Pulmonary artery endothelial cell (primary cell): ENCODE measurements at regions not wholly inside any gene's neighbourhood (a gene's known extent, or its start where the extent isn't known, plus 50 kb on each side); places are given as distances from the start of the nearest gene placed in this dataset.
A peak's percentile ranks its signal among the peaks of the same experiment; 100 is the strongest.
"Not testable (repeated sequence)": the region's sequence is repeated elsewhere in the genome, so short reads cannot be mapped to it uniquely, and the experiment has no call there.

Experiments
- DNase-seq: peaks from one replicate; pipeline ENCODE4 v3.0.0-alpha.2; 2011; ENCODE audit warnings: low read depth, low spot score

GRCh38 chr6:133788556-133788955, 100.4 kb upstream of the TCF21 start:
- DNase-seq, result no peak

- not testable (repeated sequence) for DNase-seq
Observed at GRCh38 chr6:133789449-133789848, 99.5 kb upstream of the TCF21 start.

GRCh38 chr6:133790756-133791155, 98.2 kb upstream of the TCF21 start:
- DNase-seq, result not testable (repeated sequence)

- DNase-seq, result not testable (repeated sequence)
Observed at GRCh38 chr6:133795051-133795450, 93.9 kb upstream of the TCF21 start.

GRCh38 chr6:133796235-133796634, 92.7 kb upstream of the TCF21 start:
- DNase-seq, result no peak

- no peak for DNase-seq
Observed at GRCh38 chr6:133799043-133799442, 89.9 kb upstream of the TCF21 start.

GRCh38 chr6:133802861-133803260, 86.1 kb upstream of the TCF21 start:
- DNase-seq, result no peak

- DNase-seq, result peak; percentile 27
Observed at GRCh38 chr6:133804265-133804664, 84.6 kb upstream of the TCF21 start.

GRCh38 chr6:133805876-133806275, 83.0 kb upstream of the TCF21 start:
- DNase-seq, result no peak

- no peak for DNase-seq
Observed at GRCh38 chr6:133806382-133807140, 82.4 kb upstream of the TCF21 start.

GRCh38 chr6:133807501-133807900, 81.4 kb upstream of the TCF21 start:
- DNase-seq, result no peak

- DNase-seq, result no peak
Observed at GRCh38 chr6:133809406-133809805, 79.5 kb upstream of the TCF21 start.

- DNase-seq, result no peak
Observed at GRCh38 chr6:133811557-133811956, 77.4 kb upstream of the TCF21 start.

- DNase-seq, result not testable (repeated sequence)
Observed at GRCh38 chr6:133812446-133812845, 76.5 kb upstream of the TCF21 start.

GRCh38 chr6:133814238-133814637, 74.7 kb upstream of the TCF21 start:
- DNase-seq, result no peak

- peak; percentile 13 for DNase-seq
Observed at GRCh38 chr6:133814797-133815196, 74.1 kb upstream of the TCF21 start.

GRCh38 chr6:133815313-133815712, 73.6 kb upstream of the TCF21 start:
- DNase-seq, result no peak

- DNase-seq, result no peak
Observed at GRCh38 chr6:133816171-133816570, 72.7 kb upstream of the TCF21 start.

- no peak for DNase-seq
Observed at GRCh38 chr6:133817460-133818047, 71.4 kb upstream of the TCF21 start.

- no peak for DNase-seq
Observed at GRCh38 chr6:133818320-133818719, 70.6 kb upstream of the TCF21 start.

- DNase-seq, result no peak
Observed at GRCh38 chr6:133820208-133820607, 68.7 kb upstream of the TCF21 start.

GRCh38 chr6:133827766-133828165, 61.1 kb upstream of the TCF21 start:
- DNase-seq, result no peak

- no peak for DNase-seq
Observed at GRCh38 chr6:133833949-133834359, 55.0 kb upstream of the TCF21 start.
